Pancreas (tissue), 10 donors: ENCODE measurements at regions not wholly inside any gene's neighbourhood (a gene's known extent, or its start where the extent isn't known, plus 50 kb on each side); places are given as distances from the start of the nearest gene placed in this dataset.

Experiments used
- ATAC-seq, 4 donors: fragments of 200-7000 bp; cut with Tn5 transposase; one replicate each; pipeline versions ENCODE4 v1.8.0 to v1.9.1; 2020; ENCODE audit warnings: mild to moderate bottlenecking in 4 of 4, moderate library complexity in 4 of 4
- DNase-seq, 6 donors: peaks; one replicate each; pipeline ENCODE4 v3.0.0-alpha.2; 2020
- FAIRE-seq: peaks from 2 replicates; lab custom pipeline; 2012; peaks lifted over from hg19 to GRCh38; lab: Jason Lieb, UNC
- H3K27ac ChIP-seq, 4 donors: fragments of 200-600 bp; sonication (generic); 1 replicate in 3 of 4; 2 replicates in 1 of 4; pipeline versions ENCODE4 v1.5.0 to v1.8.0; 2020
- H3K27me3 ChIP-seq, 4 donors: fragments of 200-600 bp; one replicate each; pipeline ENCODE4 v1.8.0; 2021
- H3K36me3 ChIP-seq, 3 donors: fragments of 200-600 bp; sonication (generic) in 1 of 3; one replicate each; pipeline versions ENCODE4 v1.5.0 to v1.8.0; 2020 to 2021
- H3K4me1 ChIP-seq, 3 donors: fragments of 200-600 bp; one replicate each; pipeline ENCODE4 v1.8.0; 2021
- H3K4me3 ChIP-seq, 4 donors: fragments of 200-600 bp; sonication (generic) in 2 of 4; one replicate each; pipeline versions ENCODE4 v1.5.0 to v1.8.0; 2020 to 2021
- H3K9me3 ChIP-seq, 4 donors: fragments of 200-600 bp; one replicate each; pipeline ENCODE4 v1.8.0; 2021
- WGBS, 2 donors: extraction: QIAGEN DNeasy Blood & Tissue Kit; methylation state at CpG; one replicate each; pipeline ENCODE4 v1.1.7; 2013; 5-methylcytosine and 5-hydroxymethylcytosine counted together
- intact Hi-C, 3 donors: fragments of 100-400 bp; cut with DNase I; formaldehyde crosslinking; loops; one replicate each; pipeline versions ENCODE4 v1.11.1 to v1.14.2; 2022
- TF ChIP-seq, protein P1 (sequence below), 4 donors: fragments of 200-600 bp; sonication (generic) in 3 of 4; IDR thresholded peaks; one replicate each; pipeline versions ENCODE4 v1.5.0 to v1.8.0; 2021; ENCODE audit warnings: antibody characterized with exemption in 4 of 4
- donor health status: healthy with polysubstance abuse.
- donor health status: DM: no; HTN: no; CAD: no; lungs with moderate emphysema.
- donor health status: DM: no; HTN: no; CAD: no.
- donor health status: control.
- donor health status: control.
- donor health status: Bipolar disorder and iron deficiency.
- donor health status: DM: yes; HTN: yes; CAD: no.
- donor health status: DM: no; HTN: no; CAD: no.
- donor health status: DM: no; HTN: no; CAD: no.
- donor health status: DM: yes; HTN: yes; CAD: no.

DNA sequence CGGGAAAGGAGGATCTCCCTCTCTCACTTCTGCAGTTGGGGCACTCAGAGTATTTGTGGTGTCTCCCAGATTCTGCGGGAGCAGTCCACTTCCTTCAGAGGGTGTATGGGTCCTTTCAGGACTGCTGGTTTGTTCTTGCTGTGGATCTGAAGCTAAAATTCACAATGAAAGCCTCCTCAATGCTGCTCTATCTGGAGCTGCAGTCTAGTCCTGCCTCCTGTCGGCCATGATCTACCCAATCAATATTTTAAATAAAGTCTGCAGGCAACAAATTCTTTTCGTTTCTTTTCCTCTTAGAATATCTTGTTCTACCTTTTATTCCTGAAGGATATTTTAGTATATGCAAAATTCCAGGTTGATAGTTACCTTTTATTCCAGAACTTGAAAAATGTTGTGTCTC lies 226.1 kb upstream of the AR start:
- FAIRE-seq (no peak), ATAC-seq (no peak), DNase-seq (no peak)
- TF ChIP-seq, protein P1, sequence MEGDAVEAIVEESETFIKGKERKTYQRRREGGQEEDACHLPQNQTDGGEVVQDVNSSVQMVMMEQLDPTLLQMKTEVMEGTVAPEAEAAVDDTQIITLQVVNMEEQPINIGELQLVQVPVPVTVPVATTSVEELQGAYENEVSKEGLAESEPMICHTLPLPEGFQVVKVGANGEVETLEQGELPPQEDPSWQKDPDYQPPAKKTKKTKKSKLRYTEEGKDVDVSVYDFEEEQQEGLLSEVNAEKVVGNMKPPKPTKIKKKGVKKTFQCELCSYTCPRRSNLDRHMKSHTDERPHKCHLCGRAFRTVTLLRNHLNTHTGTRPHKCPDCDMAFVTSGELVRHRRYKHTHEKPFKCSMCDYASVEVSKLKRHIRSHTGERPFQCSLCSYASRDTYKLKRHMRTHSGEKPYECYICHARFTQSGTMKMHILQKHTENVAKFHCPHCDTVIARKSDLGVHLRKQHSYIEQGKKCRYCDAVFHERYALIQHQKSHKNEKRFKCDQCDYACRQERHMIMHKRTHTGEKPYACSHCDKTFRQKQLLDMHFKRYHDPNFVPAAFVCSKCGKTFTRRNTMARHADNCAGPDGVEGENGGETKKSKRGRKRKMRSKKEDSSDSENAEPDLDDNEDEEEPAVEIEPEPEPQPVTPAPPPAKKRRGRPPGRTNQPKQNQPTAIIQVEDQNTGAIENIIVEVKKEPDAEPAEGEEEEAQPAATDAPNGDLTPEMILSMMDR (IDR thresholded peaks at IDR 0.05), result no peak
- H3K4me3 ChIP-seq, result no peak overlapping the region
- H3K27me3 ChIP-seq, result no peaks in the 10 kb centered on the region
- intact Hi-C loops, result no loop called here
- no peak overlapping the region for H3K27ac ChIP-seq
- H3K4me1 ChIP-seq, result no peaks in the 10 kb centered on the region
- WGBS, 2 donors, result 45 to 50% methylated on average over 4 of the region's 4 CpGs
- no peaks in the 10 kb centered on the region for H3K9me3 ChIP-seq
- no peaks in the 10 kb centered on the region for H3K36me3 ChIP-seq

DNA sequence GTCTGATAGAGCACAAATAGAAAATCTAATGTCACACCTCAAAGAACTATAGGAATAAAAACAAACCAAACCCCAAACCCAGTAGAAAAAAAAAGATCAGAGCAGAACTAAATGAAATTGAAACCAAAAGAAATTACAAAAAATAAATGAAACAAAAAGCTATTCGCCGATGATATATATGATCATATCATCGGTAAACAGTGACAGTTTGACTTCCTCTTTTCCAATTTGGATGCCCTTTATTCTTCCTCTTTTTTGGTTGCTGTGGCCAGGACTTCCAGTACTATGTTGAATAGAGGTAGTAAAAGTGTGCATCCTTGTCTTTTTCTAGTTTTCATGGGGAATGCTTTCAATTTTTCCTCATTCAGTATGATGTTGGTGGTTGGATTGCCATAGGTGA lies 215.3 kb upstream of the AR start:
- TF ChIP-seq, protein P1 (IDR thresholded peaks at IDR 0.05), result no peak
- intact Hi-C loops, result no loop called here
- FAIRE-seq, result no peak

DNA sequence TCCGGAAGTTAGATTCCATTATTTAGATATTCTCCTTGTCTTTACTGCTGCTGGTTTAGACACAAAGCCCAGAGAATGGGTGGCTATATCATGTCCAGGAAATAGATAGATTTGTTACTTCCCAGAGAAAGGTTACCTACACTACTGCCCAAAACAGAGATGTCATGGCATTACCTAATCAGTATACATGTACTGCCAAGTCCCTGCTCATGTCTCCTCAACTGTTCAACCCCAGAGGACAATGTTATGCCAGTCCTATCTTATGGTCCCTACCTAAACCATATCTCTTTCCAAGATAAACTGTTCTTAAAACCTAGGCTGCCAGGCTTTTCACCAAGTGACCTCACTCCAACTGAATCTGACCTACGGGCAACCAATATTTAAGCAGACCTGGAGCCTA lies 209.5 kb upstream of the AR start:
- Histone ChIP-seq H3K36me3 (no peaks in the 10 kb centered on the region), H3K27ac (no peak overlapping the region), H3K27me3 (no peaks in the 10 kb centered on the region), H3K4me1 (no peaks in the 10 kb centered on the region), H3K4me3 (no peak overlapping the region), H3K9me3 (no peaks in the 10 kb centered on the region)
- FAIRE-seq (no peak), ATAC-seq (no peak), DNase-seq (no peak)
- intact Hi-C loops, result no loop called here
- TF ChIP-seq, protein P1 (IDR thresholded peaks at IDR 0.05), result no peak
- WGBS, 2 donors, result 52 to 66% methylated on average over 2 of the region's 2 CpGs

More for the DNA sequence above, 215.3 kb upstream of the AR start:
- Histone ChIP-seq H3K27me3 (peaks cover 0 to 5% (median 0%) of the 10 kb centered on the region in 4 donors), H3K4me1 (no peaks in the 10 kb centered on the region), H3K36me3 (no peaks in the 10 kb centered on the region), H3K27ac (no peak overlapping the region), H3K4me3 (no peak overlapping the region), H3K9me3 (no peaks in the 10 kb centered on the region)
- 79 to 81% methylated on average over 3 of the region's 3 CpGs for WGBS, 2 donors
- DNase-seq (no peak), ATAC-seq (no peak)

DNA sequence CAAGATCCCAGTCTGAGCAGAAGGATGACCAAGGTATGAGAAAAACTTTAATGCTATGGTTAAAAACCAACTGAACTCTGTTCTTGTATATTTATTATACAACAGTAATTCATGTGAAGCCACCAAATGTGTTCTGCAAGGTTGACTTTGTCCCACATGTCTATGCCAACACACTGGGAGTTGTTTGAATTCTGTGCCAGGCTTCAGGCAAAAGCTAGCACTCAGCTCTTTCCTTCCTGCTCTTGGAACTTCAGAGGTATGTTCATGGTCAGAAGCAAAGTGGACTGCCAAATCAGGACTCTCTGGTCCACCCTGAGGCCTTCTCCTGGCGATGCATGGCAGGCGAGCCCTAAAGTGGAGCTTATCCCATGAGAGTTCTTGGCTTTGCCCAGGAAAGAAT lies 205.6 kb upstream of the AR start:
- H3K27ac ChIP-seq, result no peak overlapping the region
- no peaks in the 10 kb centered on the region for H3K4me1 ChIP-seq
- FAIRE-seq (no peak), DNase-seq (no peak), ATAC-seq (no peak)
- H3K27me3 ChIP-seq, result no peaks in the 10 kb centered on the region
- H3K36me3 ChIP-seq, result no peaks in the 10 kb centered on the region
- TF ChIP-seq, protein P1 (IDR thresholded peaks at IDR 0.05), result no peak
- no peaks in the 10 kb centered on the region for H3K9me3 ChIP-seq
- H3K4me3 ChIP-seq, result no peak overlapping the region
- intact Hi-C loops, result no loop called here
- 40 to 49% methylated on average over 2 of the region's 2 CpGs for WGBS, 2 donors

DNA sequence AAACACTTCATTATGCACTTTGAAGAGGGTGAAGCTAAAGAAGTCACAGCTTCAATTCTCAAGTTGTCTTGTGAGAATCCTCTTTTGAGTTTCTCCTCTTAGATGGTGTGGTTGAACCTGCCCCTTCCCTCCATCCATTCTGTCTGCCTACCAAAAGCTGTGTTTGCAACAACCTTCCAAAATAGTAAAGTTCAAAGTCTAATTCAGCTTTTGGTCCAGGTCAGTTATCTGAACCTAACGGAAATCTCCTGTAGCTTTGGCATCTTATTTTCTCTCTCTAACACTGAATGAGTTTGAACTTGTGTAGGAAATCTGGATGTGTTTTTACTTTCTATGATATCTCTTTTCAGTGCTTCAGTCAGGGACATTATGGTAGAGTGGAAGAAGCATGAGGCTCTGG lies 201.7 kb upstream of the AR start:
- DNase-seq (no peak), FAIRE-seq (no peak), ATAC-seq (no peak)
- Histone ChIP-seq H3K27me3 (no peaks in the 10 kb centered on the region), H3K36me3 (no peaks in the 10 kb centered on the region), H3K4me3 (no peak overlapping the region), H3K4me1 (no peaks in the 10 kb centered on the region), H3K27ac (no peak overlapping the region), H3K9me3 (no peaks in the 10 kb centered on the region)
- WGBS, 2 donors, result 55 to 60% methylated on average over 1 of the region's 1 CpG
- intact Hi-C loops, result no loop called here
- TF ChIP-seq, protein P1 (IDR thresholded peaks at IDR 0.05), result no peak
